Transverse colon (tissue), 3 donors: ENCODE measurements at regions not wholly inside any gene's neighbourhood (a gene's known extent, or its start where the extent isn't known, plus 50 kb on each side); places are given as distances from the start of the nearest gene placed in this dataset.

Source experiments
- POLR2A ChIP-seq: fragments of 450-650 bp; IDR thresholded peaks from one replicate; pipeline ENCODE4 v1.6.1; 2016; ENCODE audit warnings: antibody characterized with exemption, mild to moderate bottlenecking, moderate library complexity
- POLR2AphosphoS5 ChIP-seq, 3 donors: sonication (generic); formaldehyde crosslinking; IDR thresholded peaks; one replicate each; pipeline ENCODE4 v1.6.1; 2016; ENCODE audit warnings: antibody characterized with exemption in 3 of 3

DNA sequence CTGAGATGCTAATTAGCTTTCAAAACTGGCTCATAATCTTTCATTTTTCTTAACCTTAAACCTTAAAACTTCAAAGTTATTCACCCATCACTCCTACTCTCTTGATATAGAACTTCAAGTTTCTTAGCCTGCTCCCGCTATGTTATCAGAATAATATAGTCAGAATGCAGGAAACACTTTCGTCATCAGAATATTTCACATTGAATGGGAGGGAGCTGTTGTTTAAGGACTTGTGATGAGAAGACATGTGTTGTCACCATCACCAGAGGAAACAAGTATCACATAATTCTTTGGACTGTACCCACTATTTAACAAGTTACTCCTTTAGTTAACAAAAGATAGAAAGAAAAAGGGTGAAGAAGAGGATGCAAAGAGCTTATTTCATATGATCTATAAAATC, 65.0 kb upstream of the FNDC3A start:
- no peak for TF ChIP-seq POLR2AphosphoS5 (IDR thresholded peaks at IDR 0.05)
- TF ChIP-seq POLR2A, result no peak
